HG02642 (cell line): ENCODE measurements at regions not wholly inside any gene's neighbourhood (a gene's known extent, or its start where the extent isn't known, plus 50 kb on each side); places are given as distances from the start of the nearest gene placed in this dataset.

Experiments used
- ATAC-seq: cut with Tn5 transposase; IDR thresholded peaks from one replicate; pipeline ENCODE4 v1.9.1; 2021; ENCODE audit warnings: mild to moderate bottlenecking; ENCODE audit not compliant: unreplicated experiment, poor library complexity

DNA sequence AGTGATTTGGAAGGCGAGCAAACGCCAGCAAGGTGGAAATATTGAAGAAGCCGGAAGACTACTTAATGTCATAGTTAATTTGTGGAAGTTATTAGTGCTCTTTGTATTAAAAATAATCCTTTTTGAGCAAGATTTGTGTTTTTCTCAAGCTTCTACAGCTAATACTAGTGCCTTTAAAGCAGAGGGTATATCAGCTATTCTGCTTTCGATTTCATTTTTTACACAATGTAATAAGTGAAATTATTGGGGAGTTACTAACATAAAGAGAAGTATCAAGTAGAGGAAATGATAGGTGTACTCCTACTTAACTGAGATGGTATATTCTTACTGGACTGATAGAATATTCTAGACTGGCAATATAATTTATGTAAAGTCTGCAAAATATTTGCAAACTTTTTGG, 392.4 kb upstream of the DCN start:
- no peak for ATAC-seq

- no peak for ATAC-seq
Measured at GRCh38 chr12:91574391-91574790, 391.8 kb upstream of the DCN start.

DNA sequence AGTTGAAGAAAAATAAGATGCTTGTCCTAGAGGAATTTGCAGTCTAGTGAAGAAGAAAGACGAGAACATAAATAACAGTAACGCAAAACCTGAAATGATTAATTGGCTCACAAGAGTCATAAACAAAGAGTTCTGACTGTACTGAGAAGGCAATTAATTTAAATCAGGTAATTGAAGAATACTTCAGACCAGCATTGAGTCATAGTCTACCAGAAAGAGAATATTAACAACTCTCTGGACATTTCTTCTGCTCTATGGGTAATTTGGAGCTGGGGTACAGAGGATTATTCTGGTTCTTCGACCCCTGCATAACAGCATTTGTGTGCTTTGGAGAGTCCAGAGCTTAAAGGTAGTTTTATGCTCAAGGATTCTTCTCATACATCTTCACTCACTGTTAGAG, 390.3 kb upstream of the DCN start:
- no peak for ATAC-seq

DNA sequence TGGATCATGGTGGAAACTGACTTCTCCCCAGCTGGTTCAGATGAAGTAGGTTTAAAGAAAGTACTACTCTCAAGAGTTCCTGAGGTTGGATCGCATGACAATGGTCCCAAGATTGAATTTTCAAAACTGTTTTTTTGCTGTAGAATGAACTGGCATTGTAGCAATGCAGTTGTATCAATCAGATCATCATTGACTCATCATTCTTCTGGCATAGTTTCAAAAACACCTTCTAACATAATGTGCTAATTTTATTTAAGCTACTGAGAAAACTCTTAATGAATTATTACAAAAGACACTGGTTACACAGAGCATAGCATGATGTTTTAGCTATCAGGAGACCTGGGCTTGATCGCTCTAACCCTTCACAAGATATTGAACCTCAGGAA, 384.5 kb upstream of the DCN start:
- no peak for ATAC-seq

GRCh38 chr12:91566328-91567099, 383.9 kb upstream of the DCN start:
- ATAC-seq: no peak

DNA sequence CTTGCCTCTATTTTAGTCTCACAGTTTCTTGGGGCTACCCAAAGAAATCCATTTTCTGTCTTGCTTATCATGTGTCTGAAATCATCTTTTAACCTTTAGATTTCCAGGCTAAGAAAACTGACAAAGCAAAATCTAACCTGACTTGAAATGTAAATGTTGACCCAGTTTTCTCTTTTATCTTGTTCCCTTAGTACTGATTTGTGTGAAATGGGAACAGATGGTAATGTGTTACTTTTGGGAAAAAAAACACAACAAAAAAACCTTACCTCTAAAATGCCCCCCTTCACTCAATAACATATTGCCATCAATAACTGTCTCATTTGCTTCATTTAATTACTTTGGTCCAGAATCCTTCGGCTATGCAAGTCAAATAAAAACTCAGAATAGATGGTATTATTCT, 383.2 kb upstream of the DCN start:
- ATAC-seq: no peak

- no peak for ATAC-seq
Measured at GRCh38 chr12:91565246-91565645, 382.6 kb upstream of the DCN start.

GRCh38 chr12:91563011-91563765, 380.6 kb upstream of the DCN start:
- ATAC-seq: no peak

GRCh38 chr12:91562476-91562875, 379.9 kb upstream of the DCN start:
- no peak for ATAC-seq

GRCh38 chr12:91561958-91562325, 379.3 kb upstream of the DCN start:
- ATAC-seq: no peak

GRCh38 chr12:91561301-91561957, 378.8 kb upstream of the DCN start:
- ATAC-seq: no peak

DNA sequence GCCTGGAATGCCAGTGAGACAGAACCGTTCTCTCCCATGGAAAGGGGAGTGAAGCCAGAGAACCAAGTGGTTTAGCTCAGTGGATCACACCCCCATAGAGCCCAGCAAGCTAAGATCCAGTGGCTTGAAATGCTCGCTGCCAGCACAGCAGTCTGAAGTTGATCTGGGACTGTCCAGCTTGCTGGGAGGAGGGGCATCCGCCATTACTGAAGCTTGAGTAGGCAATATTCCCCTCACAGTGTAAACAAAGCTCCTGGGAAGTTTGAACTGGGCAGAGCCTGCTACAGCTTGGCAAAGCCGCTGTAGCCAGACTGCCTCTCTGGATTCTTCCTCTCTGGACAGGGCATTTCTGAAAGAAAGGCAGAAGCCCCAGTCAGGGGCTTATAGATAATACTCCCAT, 374.3 kb upstream of the DCN start:
- ATAC-seq: no peak

GRCh38 chr12:91555436-91556415, 373.1 kb upstream of the DCN start:
- ATAC-seq: no peak

DNA sequence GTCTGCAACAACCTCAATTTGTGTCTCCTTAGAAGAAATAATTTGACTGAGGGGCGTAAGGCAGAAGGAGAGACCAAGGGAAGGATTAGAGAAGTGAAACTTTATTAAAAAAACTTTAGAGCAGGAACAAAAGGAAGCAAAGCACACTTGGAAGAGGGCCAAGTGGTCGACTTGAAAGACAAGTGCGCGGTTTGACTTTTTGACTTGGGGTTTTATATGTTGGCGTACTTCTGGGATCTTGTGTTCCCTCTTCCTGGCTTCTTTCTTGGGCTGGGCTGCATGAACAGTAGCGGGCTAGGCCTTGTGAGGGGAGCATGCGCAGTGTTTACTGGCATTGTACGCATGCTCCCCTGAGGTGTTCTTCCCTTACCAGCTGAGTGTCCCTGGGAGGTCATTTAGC, 369.3 kb upstream of the DCN start:
- no peak for ATAC-seq

DNA sequence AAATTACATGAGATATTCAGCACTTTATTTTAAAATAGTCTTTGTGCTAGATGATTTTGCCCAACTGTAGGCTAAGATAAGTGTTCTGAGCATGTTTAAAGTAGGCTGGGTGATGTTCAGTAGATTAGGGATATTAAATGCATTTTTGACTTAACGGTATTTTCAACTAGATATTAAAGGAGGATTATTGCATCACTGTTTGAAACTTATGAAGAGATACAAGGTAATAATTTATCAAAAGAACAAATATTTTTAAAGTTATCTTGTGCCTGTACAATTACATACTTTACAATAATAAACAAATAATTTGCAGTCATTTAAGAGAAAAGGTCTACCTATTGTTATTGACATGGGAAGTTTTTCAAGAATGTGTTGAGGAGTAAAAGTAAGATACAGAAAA, 368.6 kb upstream of the DCN start:
- no peak for ATAC-seq

- no peak for ATAC-seq
Measured at GRCh38 chr12:91542666-91543065, 360.0 kb upstream of the DCN start.

DNA sequence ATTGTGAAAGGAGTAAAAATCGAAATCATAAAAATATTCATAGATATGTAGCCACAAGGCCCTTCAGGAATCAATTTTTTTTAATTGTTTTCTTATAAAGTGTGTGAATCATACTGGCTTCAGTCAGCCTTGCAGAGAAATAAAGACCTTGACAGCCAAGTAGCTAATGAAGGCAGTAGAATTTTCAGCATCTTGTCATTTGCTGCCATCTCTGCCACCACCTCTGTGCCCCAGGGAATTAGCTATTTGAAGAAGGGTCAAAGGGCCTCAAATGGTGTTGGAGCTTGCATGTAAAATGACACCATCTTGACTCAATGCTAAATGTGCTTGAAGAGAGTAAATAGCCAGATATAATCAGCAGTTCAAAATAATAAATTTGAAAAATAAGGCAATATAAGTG, 359.4 kb upstream of the DCN start:
- ATAC-seq: no peak

- ATAC-seq: no peak
Measured at GRCh38 chr12:91538418-91538817, 355.8 kb upstream of the DCN start.

DNA sequence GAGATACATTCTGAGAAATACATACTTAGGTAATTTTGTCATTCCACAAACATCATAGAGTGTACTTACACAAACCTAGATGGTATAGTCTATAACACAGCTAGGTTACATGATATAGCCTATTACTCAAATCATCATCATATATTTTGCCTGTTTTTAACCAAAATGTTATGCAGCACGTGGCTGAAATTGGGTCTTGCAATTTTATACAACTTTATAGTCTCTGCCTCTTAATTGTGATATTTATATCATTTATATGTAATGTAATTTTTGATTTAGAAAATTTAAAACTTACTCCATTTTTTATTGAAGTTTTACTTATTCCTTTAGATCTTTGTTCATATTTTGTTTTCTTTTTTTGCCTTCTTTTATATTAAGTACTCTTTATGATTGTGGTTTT, 350.7 kb upstream of the DCN start:
- ATAC-seq: no peak

DNA sequence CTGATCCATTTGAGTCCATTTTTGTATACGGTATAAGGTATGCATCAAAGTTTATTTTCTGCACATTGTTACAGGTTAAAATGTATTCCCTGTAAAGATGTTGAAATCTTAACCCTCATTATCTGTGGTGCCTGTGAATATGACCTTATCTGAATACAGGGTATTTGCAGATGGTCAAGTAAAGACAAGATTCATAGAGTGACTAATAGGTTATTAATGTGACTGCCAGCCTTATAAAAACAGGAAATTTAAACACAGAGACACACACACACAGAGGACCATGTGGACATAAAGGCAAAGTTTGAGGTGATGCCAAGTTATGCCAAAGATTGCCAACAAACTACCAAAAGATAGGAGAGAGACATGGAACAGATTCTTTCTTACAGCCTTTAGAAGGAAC, 347.2 kb upstream of the DCN start:
- ATAC-seq: no peak
